Esophagus (tissue), 2 donors: ENCODE measurements at regions not wholly inside any gene's neighbourhood (a gene's known extent, or its start where the extent isn't known, plus 50 kb on each side); places are given as distances from the start of the nearest gene placed in this dataset.

Experiments used
- H3K27ac ChIP-seq, 2 donors: one replicate each; pipeline ENCODE4 v1.5.1; 2013; ENCODE audit warnings: low read depth in 2 of 2, mild to moderate bottlenecking in 2 of 2, inconsistent platforms in 1 of 2, low read length in 1 of 2, moderate library complexity in 1 of 2
- H3K27me3 ChIP-seq, 2 donors: one replicate each; pipeline ENCODE4 v1.6.1; 2013; ENCODE audit warnings: low read length in 2 of 2, control low read depth in 1 of 2, mild to moderate bottlenecking in 1 of 2; ENCODE audit not compliant: insufficient read depth in 2 of 2, control insufficient read depth in 1 of 2
- H3K36me3 ChIP-seq, 2 donors: one replicate each; pipeline ENCODE4 v1.6.1; 2013; ENCODE audit warnings: low read length in 1 of 2; ENCODE audit not compliant: control insufficient read depth in 2 of 2, insufficient read depth in 2 of 2
- H3K4me1 ChIP-seq, 2 donors: one replicate each; pipeline ENCODE4 v1.6.1; 2013; ENCODE audit warnings: low read length in 1 of 2; ENCODE audit not compliant: control insufficient read depth in 2 of 2, insufficient read depth in 2 of 2
- H3K4me3 ChIP-seq, 2 donors: one replicate each; pipeline ENCODE4 v1.5.1; 2013; ENCODE audit warnings: low read length in 2 of 2, mild to moderate bottlenecking in 2 of 2, low read depth in 1 of 2, moderate library complexity in 1 of 2
- H3K9me3 ChIP-seq, 2 donors: one replicate each; pipeline ENCODE4 v1.6.1; 2013; ENCODE audit warnings: mild to moderate bottlenecking in 2 of 2, low read depth in 1 of 2, low read length in 1 of 2, moderate library complexity in 1 of 2; ENCODE audit not compliant: control insufficient read depth in 2 of 2, insufficient read depth in 1 of 2
- WGBS, 2 donors: extraction: QIAGEN DNeasy Blood & Tissue Kit; methylation state at CpG; one replicate each; pipeline ENCODE4 v1.1.7; 2013; 5-methylcytosine and 5-hydroxymethylcytosine counted together
- donor health status: healthy with polysubstance abuse.
- donor health status: Bipolar disorder and iron deficiency.

DNA sequence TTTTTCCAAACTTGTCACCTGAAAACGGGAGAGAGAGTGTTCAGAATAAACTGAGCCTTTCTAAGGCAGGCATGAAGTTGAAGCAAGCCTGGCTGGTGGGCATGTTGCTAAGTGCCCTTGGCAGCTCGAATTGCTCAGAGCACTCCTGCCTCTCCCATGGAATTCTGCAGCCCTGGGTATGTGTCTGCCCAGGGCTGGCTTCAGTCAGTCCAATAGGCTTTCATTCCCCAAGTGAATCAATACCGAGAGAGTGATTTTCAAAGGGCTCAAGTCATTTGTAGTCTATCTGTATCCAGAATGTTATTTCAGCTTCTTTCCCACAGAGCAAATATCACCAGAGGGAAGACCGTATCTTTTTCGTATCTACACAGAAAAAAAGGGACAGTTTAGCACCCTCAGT, 415.5 kb upstream of the COBL start:
- Histone ChIP-seq H3K4me3 (no peak overlapping the region), H3K36me3 (no peaks in the 10 kb centered on the region), H3K27me3 (no peaks in the 10 kb centered on the region), H3K9me3 (no peaks in the 10 kb centered on the region), H3K4me1 (no peaks in the 10 kb centered on the region), H3K27ac (no peak overlapping the region)
- WGBS, 2 donors: 46 to 50% methylated on average over 5 of the region's 5 CpGs

DNA sequence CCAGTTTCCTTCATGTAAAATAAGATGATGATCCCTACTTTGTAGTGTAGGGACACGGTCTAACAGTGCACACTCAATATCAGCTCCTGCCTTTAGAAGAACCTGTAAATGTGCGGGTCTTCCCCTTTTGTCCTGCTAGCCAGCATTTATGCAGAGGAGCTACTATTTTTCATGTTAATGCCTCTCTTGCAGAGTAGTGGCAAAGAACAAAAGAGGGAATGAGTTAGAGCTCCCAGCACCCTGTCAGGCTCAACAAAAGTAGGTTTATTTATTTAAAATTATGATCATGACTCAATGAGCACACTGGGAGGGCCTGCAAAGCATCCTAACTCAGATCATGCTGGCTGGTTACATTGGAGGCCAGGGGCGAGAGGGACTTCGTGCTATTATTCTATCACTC, 414.5 kb upstream of the COBL start:
- Histone ChIP-seq H3K4me1 (no peaks in the 10 kb centered on the region), H3K27ac (no peak overlapping the region), H3K27me3 (no peaks in the 10 kb centered on the region), H3K36me3 (no peaks in the 10 kb centered on the region), H3K9me3 (no peaks in the 10 kb centered on the region), H3K4me3 (no peak overlapping the region)
- WGBS, 2 donors: 44 to 45% methylated on average over 4 of the region's 4 CpGs

DNA sequence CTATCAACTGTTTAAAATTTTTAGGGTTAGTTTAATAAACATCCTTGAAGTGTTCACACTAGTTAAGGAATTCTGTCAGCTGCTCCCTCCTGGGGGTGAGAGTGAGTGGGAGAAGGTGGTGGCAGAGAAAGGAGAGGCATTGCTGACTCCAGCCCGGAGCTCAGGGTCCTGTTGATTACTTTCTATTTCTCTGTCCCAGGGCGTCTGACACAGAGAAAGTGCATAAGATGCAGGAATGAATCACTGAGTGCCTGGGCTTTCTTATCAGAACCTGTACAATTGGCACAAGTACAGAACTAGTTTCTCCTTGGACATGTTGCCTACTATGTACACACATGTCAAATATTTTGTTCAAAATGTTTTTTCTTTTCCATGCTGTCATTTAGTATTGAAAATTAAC, 410.8 kb upstream of the COBL start:
- H3K4me3 ChIP-seq: no peak overlapping the region
- WGBS, 2 donors: 31 to 35% methylated on average over 2 of the region's 2 CpGs
- H3K27ac ChIP-seq: no peak overlapping the region
- H3K4me1 ChIP-seq: no peaks in the 10 kb centered on the region
- H3K27me3 ChIP-seq: no peaks in the 10 kb centered on the region
- no peaks in the 10 kb centered on the region for H3K9me3 ChIP-seq
- no peaks in the 10 kb centered on the region for H3K36me3 ChIP-seq

DNA sequence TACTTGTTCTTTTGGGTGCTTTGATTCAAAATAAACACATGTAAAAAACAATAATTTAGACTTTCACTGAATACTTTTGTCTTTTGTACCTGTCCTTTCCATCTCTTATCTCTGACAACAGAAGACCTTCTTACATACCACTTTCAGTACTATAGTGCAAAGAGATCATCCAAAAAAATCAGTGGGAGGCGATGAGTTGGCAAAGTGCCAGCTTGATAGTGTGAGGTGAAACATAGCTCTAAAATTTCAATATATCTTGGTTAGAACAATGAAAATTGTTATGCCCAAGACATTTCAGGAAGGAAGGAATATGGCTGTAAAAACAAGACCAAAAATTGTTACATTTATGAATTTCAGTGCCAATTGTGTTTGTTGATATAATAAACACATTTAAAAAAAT, 390.2 kb upstream of the COBL start:
- Histone ChIP-seq H3K36me3 (no peaks in the 10 kb centered on the region), H3K27me3 (no peaks in the 10 kb centered on the region), H3K4me1 (no peaks in the 10 kb centered on the region), H3K27ac (no peak overlapping the region), H3K4me3 (no peak overlapping the region), H3K9me3 (no peaks in the 10 kb centered on the region)
- 24 to 26% methylated on average over 1 of the region's 1 CpG for WGBS, 2 donors

DNA sequence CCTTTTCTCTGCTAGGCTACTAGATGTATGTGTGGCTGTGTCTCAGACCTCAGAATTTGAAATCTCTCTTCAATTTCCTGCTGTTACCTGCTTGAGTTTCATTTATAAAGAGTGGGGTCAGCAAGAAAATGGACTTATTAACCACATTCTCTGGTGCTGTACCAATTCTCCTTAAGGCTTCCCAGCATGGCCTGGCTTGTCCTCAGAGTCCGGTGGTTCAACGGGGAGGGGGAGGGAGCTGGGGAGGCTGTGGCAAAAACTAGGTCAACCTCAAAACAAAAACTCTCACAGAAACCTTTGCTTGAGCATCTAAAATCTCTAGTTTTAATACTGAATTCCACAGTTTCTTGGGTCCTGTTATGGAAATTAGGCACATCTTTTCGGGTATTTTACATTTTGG, 389.1 kb upstream of the COBL start:
- 60 to 68% methylated on average over 3 of the region's 3 CpGs for WGBS, 2 donors

DNA sequence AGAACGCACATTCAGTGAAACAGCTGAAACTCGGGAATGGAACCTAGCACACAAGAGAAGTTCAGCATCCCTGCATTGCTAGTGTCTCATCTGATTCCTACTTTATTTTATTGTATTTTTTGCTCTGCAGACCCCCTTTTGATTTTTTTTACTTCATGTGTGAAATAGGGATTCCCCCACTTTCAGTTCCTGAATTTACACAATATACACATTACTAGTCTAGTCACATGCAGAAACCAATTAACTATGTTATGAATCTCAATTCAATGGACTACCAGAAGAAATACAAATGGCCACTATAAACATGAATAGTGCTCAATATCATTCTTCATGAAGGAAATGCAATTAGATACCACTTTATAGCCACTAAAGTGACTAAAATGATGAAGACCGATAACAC, 386.1 kb upstream of the COBL start:
- H3K4me3 ChIP-seq: no peak overlapping the region
- H3K27me3 ChIP-seq: no peaks in the 10 kb centered on the region
- WGBS, 2 donors: 92 to 94% methylated on average over 3 of the region's 3 CpGs
- no peak overlapping the region for H3K27ac ChIP-seq
- H3K4me1 ChIP-seq: no peaks in the 10 kb centered on the region
- H3K9me3 ChIP-seq: no peaks in the 10 kb centered on the region
- no peaks in the 10 kb centered on the region for H3K36me3 ChIP-seq

More for the DNA sequence above, 389.1 kb upstream of the COBL start:
- Histone ChIP-seq H3K27ac (no peak overlapping the region), H3K9me3 (no peaks in the 10 kb centered on the region), H3K36me3 (no peaks in the 10 kb centered on the region), H3K4me3 (no peak overlapping the region), H3K27me3 (no peaks in the 10 kb centered on the region), H3K4me1 (no peaks in the 10 kb centered on the region)

DNA sequence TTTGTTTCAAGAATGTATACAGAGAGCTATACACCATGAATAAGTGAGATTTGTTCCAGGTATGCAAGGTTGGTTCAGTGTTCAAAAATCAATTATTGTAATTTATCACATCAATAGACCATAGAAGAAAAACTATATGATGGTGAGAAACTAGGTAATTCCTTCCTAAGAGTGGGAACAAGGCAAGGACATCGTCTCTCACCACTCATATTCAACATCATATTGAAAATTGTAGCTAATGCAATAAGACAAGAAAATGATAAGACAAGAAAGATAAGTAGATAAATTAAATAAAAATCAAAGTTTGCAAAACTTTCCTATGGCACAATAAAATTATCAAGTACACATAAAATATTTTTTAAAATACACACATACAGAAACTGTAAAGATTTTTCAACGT, 385.3 kb upstream of the COBL start:
- WGBS, 2 donors: 85 to 89% methylated on average over 2 of the region's 2 CpGs
- no peaks in the 10 kb centered on the region for H3K27me3 ChIP-seq
- H3K4me1 ChIP-seq: no peaks in the 10 kb centered on the region
- no peak overlapping the region for H3K4me3 ChIP-seq
- H3K9me3 ChIP-seq: no peaks in the 10 kb centered on the region
- no peaks in the 10 kb centered on the region for H3K36me3 ChIP-seq
- H3K27ac ChIP-seq: no peak overlapping the region

DNA sequence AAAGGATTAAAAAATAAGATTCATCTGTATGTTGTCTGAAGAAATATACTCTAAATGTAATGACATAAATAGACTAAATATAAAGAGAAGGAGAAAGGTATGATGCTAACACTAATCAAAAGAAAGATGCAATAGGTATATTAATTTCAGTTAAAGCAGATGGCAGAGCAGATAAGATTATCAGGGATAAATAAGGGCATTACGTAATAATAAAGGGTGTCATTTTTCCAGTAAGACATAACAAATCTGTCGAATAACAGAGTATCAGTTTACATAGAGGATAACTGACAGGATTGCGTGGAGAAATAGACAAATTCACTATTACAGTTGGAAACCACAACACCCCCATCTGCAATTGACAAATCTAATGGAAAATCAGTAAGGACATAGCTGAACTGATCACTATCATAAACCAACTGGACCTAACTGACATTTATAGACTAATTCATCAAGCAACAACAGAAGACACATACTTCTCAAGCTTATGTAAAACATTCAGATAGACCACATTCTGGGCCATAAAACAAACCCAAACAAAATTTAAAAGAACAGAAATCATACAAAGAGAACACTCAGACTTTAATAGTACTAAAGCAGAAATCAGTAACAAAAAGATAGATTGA, 384.1 kb upstream of the COBL start:
- no peak overlapping the region for H3K4me3 ChIP-seq
- H3K36me3 ChIP-seq: no peaks in the 10 kb centered on the region
- no peak overlapping the region for H3K27ac ChIP-seq
- H3K27me3 ChIP-seq: no peaks in the 10 kb centered on the region
- 77 to 84% methylated on average over 3 of the region's 3 CpGs for WGBS, 2 donors
- H3K9me3 ChIP-seq: no peaks in the 10 kb centered on the region
- no peaks in the 10 kb centered on the region for H3K4me1 ChIP-seq

DNA sequence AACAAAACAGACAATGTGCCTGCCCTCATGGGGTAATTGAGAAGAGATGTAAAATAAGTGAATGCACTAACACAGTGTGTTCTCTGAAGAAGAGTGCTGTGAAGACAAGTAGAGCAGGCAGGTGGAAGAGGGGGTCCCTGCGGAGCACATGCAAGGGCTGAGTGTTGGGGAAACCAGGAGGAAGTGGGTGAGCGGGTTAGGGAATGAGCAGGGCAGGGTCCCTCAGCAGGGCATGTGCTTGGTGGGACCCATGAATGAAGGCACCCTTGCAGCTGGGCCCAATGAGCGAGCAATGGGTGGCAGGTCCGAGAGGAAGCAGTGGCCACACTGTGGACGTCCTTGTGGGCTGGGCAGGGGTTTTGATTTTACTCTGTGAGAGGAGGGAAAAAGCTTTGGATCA, 376.6 kb upstream of the COBL start:
- no peak overlapping the region for H3K4me3 ChIP-seq
- no peak overlapping the region for H3K27ac ChIP-seq
- H3K27me3 ChIP-seq: no peaks in the 10 kb centered on the region
- no peaks in the 10 kb centered on the region for H3K9me3 ChIP-seq
- no peaks in the 10 kb centered on the region for H3K36me3 ChIP-seq
- no peaks in the 10 kb centered on the region for H3K4me1 ChIP-seq
- 82 to 88% methylated on average over 5 of the region's 5 CpGs for WGBS, 2 donors

DNA sequence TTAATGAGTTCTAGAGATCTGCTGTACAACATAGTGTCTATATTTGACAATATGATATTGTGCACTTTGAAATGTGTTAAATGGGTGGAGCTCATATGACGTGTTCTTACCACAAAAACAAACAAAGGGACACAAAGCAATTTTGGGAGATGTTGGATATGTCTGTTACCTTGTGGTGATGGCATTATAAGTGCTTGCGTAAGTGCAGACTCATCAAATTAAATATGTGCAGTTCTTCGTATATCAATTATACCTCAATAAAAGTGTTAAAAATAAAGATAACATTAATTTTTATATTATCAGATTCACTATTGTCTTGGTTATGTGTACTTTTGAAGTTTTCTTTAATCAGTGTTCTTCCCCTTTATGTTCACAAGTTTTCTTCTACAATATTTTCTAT, 372.9 kb upstream of the COBL start:
- WGBS, 2 donors: 70 to 75% methylated on average over 3 of the region's 3 CpGs
- no peak overlapping the region for H3K27ac ChIP-seq
- H3K36me3 ChIP-seq: no peaks in the 10 kb centered on the region
- no peak overlapping the region for H3K4me3 ChIP-seq
- no peaks in the 10 kb centered on the region for H3K4me1 ChIP-seq
- H3K27me3 ChIP-seq: no peaks in the 10 kb centered on the region
- H3K9me3 ChIP-seq: no peaks in the 10 kb centered on the region
